ENCODE measurements at regions not wholly inside any gene's neighbourhood (a gene's known extent, or its start where the extent isn't known, plus 50 kb on each side); places are given as distances from the start of the nearest gene placed in this dataset.

- no peak for TF ChIP-seq EZH2phosphoT487 (IDR thresholded peaks at IDR 0.05; ENCODE audit: low read length)
- TF ChIP-seq CTCF (IDR thresholded peaks at IDR 0.05; ENCODE audit: low read length), result no peak
Observed at GRCh38 chr13:76035711-76036110, 399.6 kb downstream of the LMO7 start.

GRCh38 chr13:76029706-76030105, 393.6 kb downstream of the LMO7 start:
- Histone ChIP-seq H3K9ac (ENCODE audit: low read length) (no peak overlapping the region), H3K27me3 (replicated peaks; ENCODE audit: insufficient read depth, low read length) (no peaks in the 10 kb centered on the region), H3F3A (ENCODE audit: insufficient read depth, low read length) (no peaks in the 10 kb centered on the region), H3K27ac (ENCODE audit: low read length) (no peak overlapping the region), H2AFZ (ENCODE audit: low read length) (no peak overlapping the region), H3K4me3 (ENCODE audit: low read length) (no peak overlapping the region), H3K4me1 (ENCODE audit: low read length) (peaks cover 10% of the 10 kb centered on the region), H3K4me2 (ENCODE audit: low read depth, low read length) (no peak overlapping the region), H3K9me3 (replicated peaks; ENCODE audit: insufficient read depth, low read length) (no peaks in the 10 kb centered on the region), H3K9me2 (replicated peaks; ENCODE audit: insufficient read depth, low read length) (no peaks in the 10 kb centered on the region), H3K36me3 (replicated peaks; ENCODE audit: insufficient read depth, low read length) (no peaks in the 10 kb centered on the region), H3K79me2 (ENCODE audit: low read length) (no peaks in the 10 kb centered on the region), H4K20me1 (ENCODE audit: insufficient read depth, low read length) (no peaks in the 10 kb centered on the region)
- DNase-seq, result no peak
- TF ChIP-seq EZH2 (optimal IDR thresholded peaks at IDR 0.05; ENCODE audit: low read depth, low read length) (no peak), CTCF (IDR thresholded peaks at IDR 0.05; ENCODE audit: low read length) (no peak), EZH2phosphoT487 (IDR thresholded peaks at IDR 0.05; ENCODE audit: low read length) (no peak)

More at GRCh38 chr13:76035711-76036110, 399.6 kb downstream of the LMO7 start:
- no peaks in the 10 kb centered on the region for H3F3A ChIP-seq (ENCODE audit: insufficient read depth, low read length)
- no peaks in the 10 kb centered on the region for H3K4me1 ChIP-seq (ENCODE audit: low read length)
- no peaks in the 10 kb centered on the region for H3K9me2 ChIP-seq (replicated peaks; ENCODE audit: insufficient read depth, low read length)
- DNase-seq, result no peak
- no peaks in the 10 kb centered on the region for H4K20me1 ChIP-seq (ENCODE audit: insufficient read depth, low read length)
- no peaks in the 10 kb centered on the region for H3K9me3 ChIP-seq (replicated peaks; ENCODE audit: insufficient read depth, low read length)
- no peak overlapping the region for H3K4me3 ChIP-seq (ENCODE audit: low read length)
- no peak overlapping the region for H3K9ac ChIP-seq (ENCODE audit: low read length)
- no peak overlapping the region for H2AFZ ChIP-seq (ENCODE audit: low read length)
- no peak overlapping the region for H3K4me2 ChIP-seq (ENCODE audit: low read depth, low read length)
- H3K36me3 ChIP-seq (replicated peaks; ENCODE audit: insufficient read depth, low read length), result no peaks in the 10 kb centered on the region
- no peaks in the 10 kb centered on the region for H3K27me3 ChIP-seq (replicated peaks; ENCODE audit: insufficient read depth, low read length)
- H3K27ac ChIP-seq (ENCODE audit: low read length), result no peak overlapping the region
- no peaks in the 10 kb centered on the region for H3K79me2 ChIP-seq (ENCODE audit: low read length)

GRCh38 chr13:76029088-76029487, 393.0 kb downstream of the LMO7 start:
- Histone ChIP-seq H4K20me1 (ENCODE audit: insufficient read depth, low read length) (no peaks in the 10 kb centered on the region), H3K79me2 (ENCODE audit: low read length) (no peaks in the 10 kb centered on the region), H3K27ac (ENCODE audit: low read length) (no peak overlapping the region), H2AFZ (ENCODE audit: low read length) (no peak overlapping the region), H3K27me3 (replicated peaks; ENCODE audit: insufficient read depth, low read length) (no peaks in the 10 kb centered on the region), H3F3A (ENCODE audit: insufficient read depth, low read length) (no peaks in the 10 kb centered on the region), H3K4me2 (ENCODE audit: low read depth, low read length) (no peak overlapping the region), H3K9me2 (replicated peaks; ENCODE audit: insufficient read depth, low read length) (no peaks in the 10 kb centered on the region), H3K4me1 (ENCODE audit: low read length) (peaks cover 10% of the 10 kb centered on the region), H3K36me3 (replicated peaks; ENCODE audit: insufficient read depth, low read length) (no peaks in the 10 kb centered on the region), H3K9ac (ENCODE audit: low read length) (no peak overlapping the region), H3K4me3 (ENCODE audit: low read length) (no peak overlapping the region), H3K9me3 (replicated peaks; ENCODE audit: insufficient read depth, low read length) (no peaks in the 10 kb centered on the region)
- TF ChIP-seq EZH2phosphoT487 (IDR thresholded peaks at IDR 0.05; ENCODE audit: low read length), result no peak
- TF ChIP-seq EZH2 (optimal IDR thresholded peaks at IDR 0.05; ENCODE audit: low read depth, low read length), result no peak
- TF ChIP-seq CTCF (IDR thresholded peaks at IDR 0.05; ENCODE audit: low read length), result no peak
- no peak for DNase-seq

Data from MM.1S (cell line).